GM19372 (cell line): ENCODE measurements at regions not wholly inside any gene's neighbourhood (a gene's known extent, or its start where the extent isn't known, plus 50 kb on each side); places are given as distances from the start of the nearest gene placed in this dataset.

Experiments used
- ATAC-seq: cut with Tn5 transposase; IDR thresholded peaks from one replicate; pipeline ENCODE4 v1.9.1; 2021; ENCODE audit warnings: mild to moderate bottlenecking, low read depth, moderate library complexity; ENCODE audit not compliant: unreplicated experiment

DNA sequence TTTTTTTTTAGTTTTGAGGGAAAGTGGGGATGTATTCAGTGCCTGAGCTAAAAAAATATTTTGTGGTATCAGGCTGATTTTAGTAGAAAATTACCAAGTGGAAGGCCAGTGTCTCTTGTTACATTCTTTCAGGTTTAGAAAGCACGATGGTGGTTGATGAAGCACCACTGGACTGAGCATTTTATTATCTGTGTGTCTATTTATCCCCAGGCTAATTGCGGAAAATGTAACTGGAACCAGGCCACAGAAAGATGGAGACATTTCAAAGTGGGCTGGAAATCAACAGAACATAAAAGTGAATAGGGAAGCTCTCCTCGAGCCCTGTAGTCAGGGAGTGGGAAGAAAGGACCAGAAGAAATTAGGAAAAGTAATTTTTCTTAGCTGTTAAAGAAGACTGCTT lies 261.0 kb downstream of the STK31 start:
- no peak for ATAC-seq

GRCh38 chr7:23972057-23972456 lies 262.0 kb downstream of the STK31 start:
- no peak for ATAC-seq

- ATAC-seq: no peak
These were observed 263.2 kb downstream of the STK31 start for GRCh38 chr7:23973264-23973663.

DNA sequence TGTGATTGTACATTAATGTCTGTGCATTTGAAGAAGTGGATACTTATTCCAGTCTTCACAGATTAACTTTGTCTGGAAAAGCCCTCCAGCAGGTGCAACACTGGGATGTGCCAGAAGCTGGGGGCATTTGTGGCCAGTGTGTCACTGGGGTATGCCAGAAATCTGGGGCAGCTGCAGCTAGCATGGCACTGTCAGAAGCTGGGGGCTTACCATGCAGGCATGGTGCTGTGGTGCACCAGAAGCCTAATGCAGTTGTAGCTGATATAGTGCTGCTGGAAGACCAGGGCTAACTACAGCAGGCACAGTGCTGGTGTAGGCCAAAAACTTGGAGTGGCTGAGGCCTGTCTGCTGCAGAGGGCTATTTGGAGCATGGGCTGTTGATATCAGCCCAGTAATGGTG lies 270.1 kb downstream of the STK31 start:
- ATAC-seq: no peak

GRCh38 chr7:23981314-23981713 lies 271.3 kb downstream of the STK31 start:
- no peak for ATAC-seq

GRCh38 chr7:23981758-23982157 lies 271.7 kb downstream of the STK31 start:
- no peak for ATAC-seq

- ATAC-seq: no peak
These were observed 278.5 kb upstream of the NPY start for GRCh38 chr7:24005517-24005916.

DNA sequence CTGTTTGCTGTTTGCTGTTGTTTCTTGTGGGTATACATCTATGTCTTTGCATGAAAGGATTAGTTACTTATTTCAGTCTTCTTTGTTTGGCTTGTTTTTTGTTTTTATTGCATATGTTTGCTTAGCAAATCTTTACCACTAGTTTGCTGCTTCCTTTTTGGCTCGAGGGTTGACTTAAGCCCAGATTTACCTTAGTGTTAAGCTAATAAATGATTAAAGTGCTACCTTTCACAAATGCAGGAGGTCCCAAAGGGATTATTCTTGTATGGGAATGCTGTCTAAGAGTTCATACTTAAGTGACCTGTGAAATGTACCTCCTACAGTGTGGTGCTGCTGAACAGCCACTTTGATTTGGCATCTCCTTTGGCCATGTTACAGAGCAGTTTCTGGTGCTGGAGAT lies 273.5 kb upstream of the NPY start:
- no peak for ATAC-seq

DNA sequence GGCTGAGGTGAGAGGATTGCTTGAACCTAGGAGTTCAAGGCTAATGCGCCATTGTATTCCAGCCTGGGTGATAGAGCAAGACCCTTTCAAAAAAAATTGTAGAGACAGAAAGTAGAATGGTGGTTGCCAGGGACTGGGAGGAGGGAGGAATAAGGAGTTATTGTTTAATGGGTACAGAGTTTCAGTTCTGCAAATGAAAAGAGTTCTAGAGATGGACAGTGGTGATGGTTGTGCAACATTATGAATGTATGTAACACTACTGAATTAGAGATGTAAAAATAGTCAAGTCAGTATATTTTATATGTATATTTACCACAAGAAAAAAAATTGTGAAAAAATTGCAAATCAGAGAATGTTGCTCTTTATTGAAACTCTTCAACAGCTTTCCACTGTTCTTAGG lies 266.5 kb upstream of the NPY start:
- ATAC-seq: no peak

DNA sequence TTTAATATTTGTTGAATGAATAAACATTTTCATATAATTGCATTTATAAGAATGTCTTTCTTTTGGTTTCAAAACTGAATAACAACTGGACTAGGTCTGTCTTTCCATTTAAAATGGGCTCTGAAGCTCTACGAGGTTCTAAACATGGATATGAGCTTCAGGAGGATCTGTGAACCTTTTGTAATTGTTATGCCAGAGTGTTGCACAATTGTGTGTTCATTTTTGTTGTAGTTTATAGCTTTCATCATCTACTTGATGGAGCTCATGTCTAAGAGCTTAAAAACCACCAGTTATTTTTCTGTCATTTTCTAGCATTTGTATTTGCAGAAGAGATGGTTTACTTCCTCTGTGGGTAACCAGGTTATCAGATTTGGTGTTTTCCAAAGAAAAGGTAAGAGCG lies 265.7 kb upstream of the NPY start:
- ATAC-seq: no peak

GRCh38 chr7:24019841-24020240 lies 264.1 kb upstream of the NPY start:
- no peak for ATAC-seq

DNA sequence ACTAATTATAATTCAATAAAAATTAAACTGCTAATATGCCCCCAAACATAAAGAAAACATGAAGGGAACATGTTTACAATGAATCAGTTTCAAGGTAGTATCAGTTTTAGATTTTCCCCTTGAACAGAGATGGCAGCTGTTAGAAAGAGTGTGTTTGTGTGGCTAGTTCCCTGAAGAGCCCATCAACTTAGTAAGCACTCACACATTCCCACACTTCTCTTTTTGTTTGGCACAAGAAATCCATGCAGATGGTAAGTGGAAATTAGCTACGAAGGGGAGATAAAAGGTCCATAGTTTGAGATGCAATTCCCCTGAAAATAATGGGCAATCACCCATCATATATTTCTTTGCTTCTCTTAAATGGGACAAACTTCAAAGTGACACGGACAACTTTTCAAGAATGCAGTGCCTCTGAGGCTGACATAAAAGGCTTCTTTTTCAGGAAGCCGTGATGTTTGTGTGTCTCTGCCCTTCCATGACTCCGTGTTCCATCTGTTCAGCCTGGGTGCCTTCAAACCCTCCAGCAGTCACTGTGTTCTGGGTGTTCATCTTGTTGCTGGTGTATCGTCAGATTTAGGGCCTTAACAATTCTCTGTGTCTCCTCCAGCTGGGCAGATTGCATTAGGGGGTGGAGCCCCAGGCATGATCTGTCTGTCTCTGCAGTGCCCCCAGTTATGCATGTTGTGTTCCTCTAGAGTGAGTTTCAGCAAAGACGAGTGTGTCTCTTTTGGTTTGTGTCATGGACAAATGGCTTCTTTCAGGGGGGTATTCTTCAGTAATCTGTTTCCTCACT lies 259.5 kb upstream of the NPY start:
- no peak for ATAC-seq

DNA sequence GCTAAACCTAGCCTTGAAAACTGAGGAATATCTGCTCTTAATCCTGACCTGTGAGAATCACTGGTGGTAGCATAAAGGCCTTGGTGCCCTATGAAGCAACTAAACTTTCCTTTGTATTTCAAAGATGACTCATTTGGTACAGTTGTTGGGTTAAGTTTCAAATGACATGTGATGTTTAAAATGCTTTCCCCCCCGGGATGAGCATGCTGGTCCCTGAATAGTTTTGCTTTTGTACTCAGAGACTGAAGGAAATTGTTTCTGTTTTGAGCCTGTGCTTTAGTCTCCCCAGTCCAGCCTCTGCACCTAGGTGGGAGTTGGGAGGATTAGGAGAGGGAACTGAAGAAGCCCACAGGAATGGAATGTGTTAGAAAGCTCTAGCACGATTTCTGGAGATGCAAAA lies 258.9 kb upstream of the NPY start:
- no peak for ATAC-seq

GRCh38 chr7:24025765-24026164 lies 258.2 kb upstream of the NPY start:
- no peak for ATAC-seq

- no peak for ATAC-seq
These were observed 257.6 kb upstream of the NPY start for GRCh38 chr7:24026351-24026750.

DNA sequence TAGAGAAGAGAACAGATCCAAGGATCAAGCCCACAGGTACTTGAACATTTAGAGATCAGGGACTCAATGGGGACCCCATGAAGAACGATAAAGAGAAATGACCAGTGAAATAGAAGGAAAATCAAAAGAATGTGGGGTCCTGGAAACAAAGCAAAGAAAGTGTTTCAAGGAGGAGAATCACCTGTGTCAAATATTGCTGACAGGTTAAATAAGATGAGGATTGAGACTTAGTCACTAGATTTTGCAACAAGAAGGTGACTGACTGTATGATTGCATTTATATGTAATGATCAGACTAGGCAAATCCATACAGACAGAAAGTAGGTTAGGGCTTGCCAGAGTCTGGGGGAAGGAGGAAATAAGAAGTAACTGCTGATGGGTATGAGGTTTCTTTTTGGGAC lies 254.9 kb upstream of the NPY start:
- ATAC-seq: no peak

DNA sequence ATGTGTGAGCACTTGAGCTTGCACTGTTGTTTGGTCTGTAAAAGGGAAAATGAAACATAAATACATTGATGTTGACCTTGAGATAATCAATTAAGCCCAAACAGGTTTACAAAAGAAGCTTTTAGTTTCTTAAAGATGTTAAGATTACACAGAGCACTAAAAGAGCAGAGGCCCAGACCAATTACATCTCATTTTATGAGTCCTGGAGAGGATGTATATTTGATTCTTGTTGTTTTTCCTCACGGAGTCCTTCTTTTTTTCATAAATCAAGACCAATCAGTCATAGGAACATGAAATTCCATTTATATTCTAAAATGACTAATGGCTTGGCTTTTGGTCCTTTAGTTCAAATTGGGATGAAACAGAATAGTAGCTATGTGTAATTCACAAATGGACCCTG lies 249.7 kb upstream of the NPY start:
- no peak for ATAC-seq

- ATAC-seq: no peak
These were observed 248.5 kb upstream of the NPY start for GRCh38 chr7:24035366-24036032.

- no peak for ATAC-seq
These were observed 248.0 kb upstream of the NPY start for GRCh38 chr7:24036033-24036412.

DNA sequence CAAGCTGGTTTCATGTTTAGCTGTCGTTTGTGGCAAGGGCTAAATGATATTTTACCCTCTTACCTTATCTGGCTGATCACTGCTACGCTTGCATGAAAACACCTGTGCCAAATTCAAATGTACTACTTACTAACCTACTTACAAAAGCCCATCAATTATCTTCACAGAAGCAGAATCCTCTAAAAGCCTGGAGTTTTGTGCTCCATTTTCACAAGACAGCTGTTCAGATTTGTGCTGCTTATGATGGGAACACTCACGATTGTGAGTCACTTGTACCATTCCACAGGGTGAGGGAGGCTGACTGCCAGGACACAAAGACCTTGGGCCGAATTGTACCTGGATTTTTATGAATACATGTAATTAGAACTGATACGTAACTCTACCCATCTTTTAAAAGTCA lies 245.0 kb upstream of the NPY start:
- ATAC-seq: no peak

DNA sequence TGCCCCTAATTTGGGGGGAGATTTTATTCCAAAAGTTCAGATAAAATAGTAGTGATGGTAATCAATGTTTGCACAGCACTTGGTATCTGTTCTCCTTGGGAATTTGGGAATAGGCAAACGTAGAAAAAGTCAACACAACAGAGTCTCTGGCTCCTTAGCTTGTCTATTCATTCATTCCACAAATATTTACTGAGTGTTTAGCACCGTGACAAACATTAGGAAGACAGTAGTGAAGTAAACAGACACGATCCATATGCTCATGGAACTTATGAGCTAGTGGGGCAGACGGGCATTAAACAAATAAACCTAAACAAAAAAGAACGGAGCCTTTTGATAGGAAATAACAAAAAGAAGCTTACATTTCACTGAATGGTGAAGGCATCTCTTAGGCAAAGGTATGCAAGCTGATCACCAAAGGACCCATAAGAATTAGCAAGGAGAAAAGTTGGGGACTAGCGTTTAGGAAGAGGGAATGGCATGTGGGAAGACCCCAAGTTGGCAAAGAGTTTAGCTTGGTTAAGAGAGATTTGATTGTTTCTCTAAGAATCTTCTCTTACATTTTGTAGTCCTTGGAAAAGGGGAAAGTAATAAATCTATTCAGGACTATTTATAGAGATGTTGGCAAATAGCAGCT lies 243.9 kb upstream of the NPY start:
- ATAC-seq: no peak

DNA sequence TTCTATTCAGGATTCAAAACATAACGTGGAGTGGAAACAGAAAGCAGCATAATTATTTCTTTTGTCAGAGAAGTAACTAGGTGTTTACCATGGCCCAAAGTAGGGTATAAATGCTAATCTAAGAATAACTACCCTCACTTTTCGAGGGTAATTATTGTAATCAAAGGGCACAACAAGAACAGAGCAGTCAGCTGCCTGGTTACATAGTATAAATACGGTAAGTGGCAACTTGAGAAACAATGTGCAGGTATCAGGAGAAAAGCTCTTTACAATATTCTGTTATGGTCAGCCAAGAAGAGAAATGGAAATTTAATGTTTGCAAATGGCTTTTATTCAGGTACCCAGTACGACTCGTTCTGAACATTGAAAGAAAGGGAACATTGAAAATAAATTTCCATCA lies 242.0 kb upstream of the NPY start:
- ATAC-seq: no peak
